CD14-positive monocyte (primary cell): ENCODE measurements at regions not wholly inside any gene's neighbourhood (a gene's known extent, or its start where the extent isn't known, plus 50 kb on each side); places are given as distances from the start of the nearest gene placed in this dataset.

ENCODE experiments used
- DNase-seq, 3 donors: peaks; one replicate each; pipeline ENCODE4 v3.0.0-alpha.2; 2011 to 2022
- H2AFZ ChIP-seq: 2 replicates; pipeline ENCODE4 v1.6.0; 2012; ENCODE audit warnings: mild to moderate bottlenecking, low read depth, low read length, inconsistent platforms; ENCODE audit not compliant: insufficient read depth, poor library complexity, severe bottlenecking
- H3K27ac ChIP-seq, 2 donors: 1 replicate in 1 of 2; 2 replicates in 1 of 2; pipeline ENCODE4 v1.5.1; 2012 to 2013; ENCODE audit warnings: low read length in 2 of 2, control low read depth in 1 of 2, inconsistent platforms in 1 of 2, low read depth in 1 of 2, mild to moderate bottlenecking in 1 of 2
- H3K27me3 ChIP-seq, 2 donors: one replicate each; pipeline versions ENCODE4 v1.6.0 to v1.6.1; 2011 to 2013; ENCODE audit warnings: low read length in 2 of 2; ENCODE audit not compliant: control insufficient read depth in 2 of 2, insufficient read depth in 2 of 2
- H3K36me3 ChIP-seq, 2 donors: replicated peaks in 1 of 2; 1 replicate in 1 of 2; 2 replicates in 1 of 2; pipeline versions ENCODE4 v1.5.1 to v1.6.1; 2012 to 2013; ENCODE audit warnings: low read length in 2 of 2, control low read depth in 1 of 2, inconsistent platforms in 1 of 2, mild to moderate bottlenecking in 1 of 2; ENCODE audit not compliant: insufficient read depth in 2 of 2, control insufficient read depth in 1 of 2
- H3K4me1 ChIP-seq, 2 donors: 1 replicate in 1 of 2; 2 replicates in 1 of 2; pipeline versions ENCODE4 v1.5.1 to v1.6.1; 2012 to 2013; ENCODE audit warnings: low read length in 2 of 2, control low read depth in 1 of 2, inconsistent platforms in 1 of 2, mild to moderate bottlenecking in 1 of 2, moderate library complexity in 1 of 2; ENCODE audit not compliant: insufficient read depth in 2 of 2, control insufficient read depth in 1 of 2
- H3K4me2 ChIP-seq: replicated peaks from 2 replicates; pipeline ENCODE3; 2012; ENCODE audit warnings: low read length, moderate library complexity, mild to moderate bottlenecking; ENCODE audit not compliant: poor library complexity, severe bottlenecking; ENCODE audit errors: extremely low read depth
- H3K4me3 ChIP-seq, 3 experiments: fragments of 200-600 bp in 1 of 3; sonication (generic) in 1 of 3; replicated peaks in 1 of 3; 1 replicate in 2 of 3; 2 replicates in 1 of 3; pipeline ENCODE4 v1.5.1; 2011 to 2013; ENCODE audit warnings: low read length in 3 of 3, mild to moderate bottlenecking in 3 of 3, control low read depth in 2 of 3, low read depth in 2 of 3, inconsistent platforms in 1 of 3, moderate library complexity in 1 of 3
- H3K79me2 ChIP-seq: 2 replicates; pipeline ENCODE4 v1.6.0; 2012; ENCODE audit warnings: mild to moderate bottlenecking, control low read depth, inconsistent platforms, low read length, moderate library complexity; ENCODE audit not compliant: insufficient read depth
- H3K9ac ChIP-seq: 2 replicates; pipeline ENCODE4 v1.6.0; 2017; ENCODE audit warnings: low read length, mild to moderate bottlenecking; ENCODE audit not compliant: insufficient read depth, poor library complexity, severe bottlenecking
- H3K9me3 ChIP-seq, 2 donors: replicated peaks in 1 of 2; 1 replicate in 1 of 2; 2 replicates in 1 of 2; pipeline versions ENCODE4 v1.5.1 to v1.6.1; 2012 to 2013; ENCODE audit warnings: low read length in 2 of 2, control low read depth in 1 of 2; ENCODE audit not compliant: control insufficient read depth in 1 of 2, insufficient read depth in 1 of 2
- H4K20me1 ChIP-seq: 2 replicates; pipeline ENCODE4 v1.6.0; 2012; ENCODE audit warnings: mild to moderate bottlenecking, low read length, control low read depth, moderate library complexity; ENCODE audit not compliant: insufficient read depth
- H3K27ac Mint-ChIP-seq, 7 donors: one replicate each; pipeline ENCODE4 v1.8.0; 2020; ENCODE audit warnings: mild to moderate bottlenecking in 7 of 7, mixed read lengths in 7 of 7, moderate library complexity in 6 of 7, inconsistent platforms in 2 of 7
- H3K27me3 Mint-ChIP-seq, 3 donors: one replicate each; pipeline ENCODE4 v1.8.0; 2021 to 2022; ENCODE audit warnings: low read depth in 3 of 3, mild to moderate bottlenecking in 3 of 3, mixed read lengths in 3 of 3, moderate library complexity in 3 of 3, inconsistent platforms in 1 of 3
- H3K36me3 Mint-ChIP-seq, 2 donors: one replicate each; pipeline ENCODE4 v1.8.0; 2020; ENCODE audit warnings: mixed read lengths in 2 of 2, inconsistent platforms in 1 of 2, mild to moderate bottlenecking in 1 of 2
- H3K4me1 Mint-ChIP-seq: one replicate; pipeline ENCODE4 v1.8.0; 2020; ENCODE audit warnings: mild to moderate bottlenecking, mixed read lengths
- H3K4me3 Mint-ChIP-seq, 2 donors: one replicate each; pipeline ENCODE4 v1.8.0; 2020; ENCODE audit warnings: mild to moderate bottlenecking in 2 of 2, mixed read lengths in 2 of 2, moderate library complexity in 1 of 2
- H3K9me3 Mint-ChIP-seq, 7 donors: one replicate each; pipeline ENCODE4 v1.8.0; 2020 to 2022; ENCODE audit warnings: mixed read lengths in 7 of 7, mild to moderate bottlenecking in 6 of 7, moderate library complexity in 6 of 7, inconsistent platforms in 2 of 7
- WGBS: methylation state at CpG from one replicate; pipeline ENCODE4 v1.1.5; 2013; ENCODE audit warnings: missing lambda C conversion rate; ENCODE audit not compliant: insufficient coverage; 5-methylcytosine and 5-hydroxymethylcytosine counted together
- intact Hi-C, 2 donors: fragments of 100-400 bp; cut with micrococcal nuclease; formaldehyde crosslinking; loops; one replicate each; pipeline versions ENCODE4 v1.15.0 to v1.15.1; 2023
- TF ChIP-seq, protein P1 (sequence below): fragments of 200-600 bp; IDR thresholded peaks from one replicate; pipeline ENCODE4 v1.8.0; 2022; ENCODE audit warnings: antibody characterized with exemption, mild to moderate bottlenecking

GRCh38 chr2:175679728-175680127 is 322.3 kb downstream of the LNPK start:
- Histone ChIP-seq H3K27ac (no peak overlapping the region), H3K9ac (no peak overlapping the region), H3K36me3 (no peaks in the 10 kb centered on the region), H3K4me2 (no peak overlapping the region), H3K27me3 (no peaks in the 10 kb centered on the region), H3K4me3 (no peak overlapping the region), H4K20me1 (no peaks in the 10 kb centered on the region), H2AFZ (no peak overlapping the region), H3K4me1 (no peaks in the 10 kb centered on the region), H3K9me3 (no peaks in the 10 kb centered on the region), H3K79me2 (no peaks in the 10 kb centered on the region)
- H3K27me3 Mint-ChIP-seq = peaks cover 0 to 8% (median 3%) of the 10 kb centered on the region in 3 donors
- whole genome bisulfite sequencing = 100% methylated on average over 1 of the region's 2 CpGs
- H3K27ac Mint-ChIP-seq = no peak overlapping the region
- H3K4me1 Mint-ChIP-seq = no peaks in the 10 kb centered on the region
- no peaks in the 10 kb centered on the region for H3K36me3 Mint-ChIP-seq
- intact Hi-C loops = loop anchor here (10.0 kb wide), 1 partner anchor 415 kb away; the partner anchor contains the start of genes HOXD12 (in 2 of the 2) and HOXD13 (in 2 of the 2)
- no peaks in the 10 kb centered on the region for H3K9me3 Mint-ChIP-seq
- no peak overlapping the region for H3K4me3 Mint-ChIP-seq
- TF ChIP-seq, protein P1, sequence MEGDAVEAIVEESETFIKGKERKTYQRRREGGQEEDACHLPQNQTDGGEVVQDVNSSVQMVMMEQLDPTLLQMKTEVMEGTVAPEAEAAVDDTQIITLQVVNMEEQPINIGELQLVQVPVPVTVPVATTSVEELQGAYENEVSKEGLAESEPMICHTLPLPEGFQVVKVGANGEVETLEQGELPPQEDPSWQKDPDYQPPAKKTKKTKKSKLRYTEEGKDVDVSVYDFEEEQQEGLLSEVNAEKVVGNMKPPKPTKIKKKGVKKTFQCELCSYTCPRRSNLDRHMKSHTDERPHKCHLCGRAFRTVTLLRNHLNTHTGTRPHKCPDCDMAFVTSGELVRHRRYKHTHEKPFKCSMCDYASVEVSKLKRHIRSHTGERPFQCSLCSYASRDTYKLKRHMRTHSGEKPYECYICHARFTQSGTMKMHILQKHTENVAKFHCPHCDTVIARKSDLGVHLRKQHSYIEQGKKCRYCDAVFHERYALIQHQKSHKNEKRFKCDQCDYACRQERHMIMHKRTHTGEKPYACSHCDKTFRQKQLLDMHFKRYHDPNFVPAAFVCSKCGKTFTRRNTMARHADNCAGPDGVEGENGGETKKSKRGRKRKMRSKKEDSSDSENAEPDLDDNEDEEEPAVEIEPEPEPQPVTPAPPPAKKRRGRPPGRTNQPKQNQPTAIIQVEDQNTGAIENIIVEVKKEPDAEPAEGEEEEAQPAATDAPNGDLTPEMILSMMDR = no peak
- no peak for DNase-seq

DNA sequence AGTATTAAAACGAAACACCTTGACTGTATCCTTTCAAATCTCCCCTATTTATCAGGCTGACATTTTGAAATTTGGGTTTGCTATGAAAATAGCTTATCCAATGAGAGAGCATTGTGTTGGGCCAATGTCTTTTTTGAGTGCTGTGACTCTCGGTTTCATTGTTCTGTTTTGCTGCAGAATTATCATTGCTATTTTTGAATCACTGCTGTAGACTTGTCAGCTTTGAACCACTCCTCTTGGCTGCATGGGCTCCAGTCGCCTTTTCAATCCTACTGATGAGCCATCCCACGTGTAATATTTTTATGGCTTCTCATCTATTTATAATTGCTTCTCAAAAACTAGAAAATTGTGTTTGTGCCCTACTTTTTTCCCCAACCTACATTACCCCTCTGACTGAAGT is 322.8 kb downstream of the LNPK start:
- TF ChIP-seq, protein P1 = no peak
- Mint-ChIP-seq H3K9me3 (peaks cover 0 to 2% (median 2%) of the 10 kb centered on the region in 7 donors), H3K4me3 (no peak overlapping the region), H3K4me1 (no peaks in the 10 kb centered on the region), H3K27me3 (peaks cover 0 to 8% (median 1%) of the 10 kb centered on the region in 3 donors), H3K36me3 (no peaks in the 10 kb centered on the region), H3K27ac (no peak overlapping the region)
- 94% methylated on average over 3 of the region's 4 CpGs for WGBS
- Histone ChIP-seq H3K79me2 (no peaks in the 10 kb centered on the region), H3K27me3 (no peaks in the 10 kb centered on the region), H4K20me1 (no peaks in the 10 kb centered on the region), H3K4me1 (no peaks in the 10 kb centered on the region), H3K4me3 (no peak overlapping the region), H3K4me2 (no peak overlapping the region), H3K9ac (no peak overlapping the region), H3K36me3 (no peaks in the 10 kb centered on the region), H3K27ac (no peak overlapping the region), H3K9me3 (no peaks in the 10 kb centered on the region), H2AFZ (no peak overlapping the region)
- no peak for DNase-seq
- intact Hi-C loops = no loop called here
